Stomach (tissue), 4 donors: ENCODE measurements at regions not wholly inside any gene's neighbourhood (a gene's known extent, or its start where the extent isn't known, plus 50 kb on each side); places are given as distances from the start of the nearest gene placed in this dataset.
"Not testable (repeated sequence)": the region's sequence is repeated elsewhere in the genome, so short reads cannot be mapped to it uniquely, and the experiment has no call there.

ENCODE experiments used
- EP300 ChIP-seq: sonication (generic); formaldehyde crosslinking; IDR thresholded peaks from one replicate; pipeline ENCODE4 v1.6.1; 2017; ENCODE audit warnings: antibody characterized with exemption
- POLR2A ChIP-seq, 4 donors: fragments of 450-650 bp; IDR thresholded peaks; one replicate each; pipeline ENCODE4 v1.6.1; 2016; ENCODE audit warnings: antibody characterized with exemption in 4 of 4, control low read depth in 2 of 4, mild to moderate bottlenecking in 1 of 4, moderate library complexity in 1 of 4
- POLR2AphosphoS5 ChIP-seq, 3 donors: sonication (generic); formaldehyde crosslinking; IDR thresholded peaks; one replicate each; pipeline ENCODE4 v1.6.1; 2016; ENCODE audit warnings: antibody characterized with exemption in 3 of 3
- TF ChIP-seq, protein P1 (sequence below), 7 experiments: fragments of 450-650 bp in 4 of 7; fragments of 200-600 bp in 3 of 7; sonication (generic) in 3 of 7; IDR thresholded peaks; one replicate each; pipeline ENCODE4 v1.5.1; 2016 to 2019; ENCODE audit warnings: antibody characterized with exemption in 7 of 7, control low read depth in 2 of 7, mild to moderate bottlenecking in 1 of 7

DNA sequence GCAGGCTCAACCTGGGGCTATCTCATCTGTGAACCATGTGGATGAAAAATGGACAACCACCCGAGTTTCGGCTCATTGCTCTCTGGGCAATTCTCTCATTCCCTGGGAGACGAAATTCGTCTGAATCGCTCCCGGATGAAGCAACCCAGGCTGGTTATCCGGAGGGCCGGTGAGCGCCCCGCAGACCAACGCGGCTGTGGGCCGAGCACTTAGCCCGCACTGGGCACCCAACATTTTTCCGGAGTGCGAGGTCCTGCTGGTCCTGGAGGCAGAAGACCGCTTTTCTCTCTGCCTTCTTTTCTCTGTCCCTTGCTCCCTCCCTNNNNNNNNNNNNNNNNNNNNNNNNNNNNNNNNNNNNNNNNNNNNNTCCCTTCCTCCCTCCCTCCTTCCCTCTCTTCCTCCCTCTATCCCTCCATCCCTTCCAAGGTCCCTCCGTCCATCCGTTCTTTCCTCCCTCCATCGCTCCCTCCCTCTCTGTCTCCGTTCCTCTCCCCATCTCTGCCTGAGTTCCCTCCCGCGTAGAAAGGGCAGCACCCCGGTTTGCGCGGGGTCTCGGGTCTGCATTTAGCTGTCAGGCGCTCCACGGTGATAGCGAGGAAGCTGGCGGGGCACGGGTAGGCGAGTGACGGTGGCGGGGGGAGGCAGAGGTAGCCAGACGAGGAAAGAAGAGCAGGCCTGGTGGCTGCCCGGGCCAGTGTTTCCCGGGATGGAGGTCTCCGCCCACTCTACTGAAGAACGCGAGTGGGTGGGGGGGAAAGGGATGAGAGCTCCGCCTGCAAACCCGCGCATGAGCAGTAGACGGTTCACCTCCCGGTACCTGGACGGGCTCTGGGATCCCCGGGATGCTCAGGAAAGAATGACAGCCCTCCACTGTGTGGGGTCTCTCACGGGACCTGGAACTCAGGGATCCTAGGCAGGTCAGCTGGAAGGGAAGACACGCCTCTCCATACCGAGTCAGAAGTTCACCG, 1809.7 kb upstream of the DEFB115 start:
- TF ChIP-seq, protein P1, sequence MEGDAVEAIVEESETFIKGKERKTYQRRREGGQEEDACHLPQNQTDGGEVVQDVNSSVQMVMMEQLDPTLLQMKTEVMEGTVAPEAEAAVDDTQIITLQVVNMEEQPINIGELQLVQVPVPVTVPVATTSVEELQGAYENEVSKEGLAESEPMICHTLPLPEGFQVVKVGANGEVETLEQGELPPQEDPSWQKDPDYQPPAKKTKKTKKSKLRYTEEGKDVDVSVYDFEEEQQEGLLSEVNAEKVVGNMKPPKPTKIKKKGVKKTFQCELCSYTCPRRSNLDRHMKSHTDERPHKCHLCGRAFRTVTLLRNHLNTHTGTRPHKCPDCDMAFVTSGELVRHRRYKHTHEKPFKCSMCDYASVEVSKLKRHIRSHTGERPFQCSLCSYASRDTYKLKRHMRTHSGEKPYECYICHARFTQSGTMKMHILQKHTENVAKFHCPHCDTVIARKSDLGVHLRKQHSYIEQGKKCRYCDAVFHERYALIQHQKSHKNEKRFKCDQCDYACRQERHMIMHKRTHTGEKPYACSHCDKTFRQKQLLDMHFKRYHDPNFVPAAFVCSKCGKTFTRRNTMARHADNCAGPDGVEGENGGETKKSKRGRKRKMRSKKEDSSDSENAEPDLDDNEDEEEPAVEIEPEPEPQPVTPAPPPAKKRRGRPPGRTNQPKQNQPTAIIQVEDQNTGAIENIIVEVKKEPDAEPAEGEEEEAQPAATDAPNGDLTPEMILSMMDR (IDR thresholded peaks at IDR 0.05), result not testable (repeated sequence)
- not testable (repeated sequence) for TF ChIP-seq POLR2AphosphoS5 (IDR thresholded peaks at IDR 0.05); POLR2A (IDR thresholded peaks at IDR 0.05); EP300
